Ectodermal cell (in vitro differentiated cells): ENCODE measurements at regions not wholly inside any gene's neighbourhood (a gene's known extent, or its start where the extent isn't known, plus 50 kb on each side); places are given as distances from the start of the nearest gene placed in this dataset.
"Not testable (repeated sequence)": the region's sequence is repeated elsewhere in the genome, so short reads cannot be mapped to it uniquely, and the experiment has no call there.

Source experiments
- H3K27ac ChIP-seq: 2 replicates; pipeline ENCODE4 v1.7.0; 2013; ENCODE audit warnings: mild to moderate bottlenecking, low read depth, low read length; ENCODE audit not compliant: insufficient read depth, poor library complexity, severe bottlenecking
- H3K27me3 ChIP-seq: 2 replicates; pipeline ENCODE4 v1.7.0; 2013; ENCODE audit warnings: mild to moderate bottlenecking, low read length; ENCODE audit not compliant: insufficient read depth, control insufficient read depth, poor library complexity, severe bottlenecking
- H3K36me3 ChIP-seq: one replicate; pipeline ENCODE4 v1.7.0; 2013; ENCODE audit warnings: low read length; ENCODE audit not compliant: control insufficient read depth, insufficient read depth
- H3K4me1 ChIP-seq: one replicate; pipeline ENCODE4 v1.7.0; 2013; ENCODE audit warnings: low read length; ENCODE audit not compliant: control insufficient read depth, insufficient read depth
- H3K4me3 ChIP-seq: 2 replicates; pipeline ENCODE4 v1.7.0; 2013; ENCODE audit warnings: low read depth, low read length, control low read depth; ENCODE audit not compliant: insufficient read depth
- H3K9me3 ChIP-seq: 2 replicates; pipeline ENCODE4 v1.7.0; 2013; ENCODE audit warnings: mild to moderate bottlenecking, low read length, moderate library complexity; ENCODE audit not compliant: control insufficient read depth
- WGBS, 2 experiments: methylation state at CpG; one replicate each; pipeline ENCODE4 v1.1.7; 2013; ENCODE audit warnings: missing lambda C conversion rate in 2 of 2; 5-methylcytosine and 5-hydroxymethylcytosine counted together

DNA sequence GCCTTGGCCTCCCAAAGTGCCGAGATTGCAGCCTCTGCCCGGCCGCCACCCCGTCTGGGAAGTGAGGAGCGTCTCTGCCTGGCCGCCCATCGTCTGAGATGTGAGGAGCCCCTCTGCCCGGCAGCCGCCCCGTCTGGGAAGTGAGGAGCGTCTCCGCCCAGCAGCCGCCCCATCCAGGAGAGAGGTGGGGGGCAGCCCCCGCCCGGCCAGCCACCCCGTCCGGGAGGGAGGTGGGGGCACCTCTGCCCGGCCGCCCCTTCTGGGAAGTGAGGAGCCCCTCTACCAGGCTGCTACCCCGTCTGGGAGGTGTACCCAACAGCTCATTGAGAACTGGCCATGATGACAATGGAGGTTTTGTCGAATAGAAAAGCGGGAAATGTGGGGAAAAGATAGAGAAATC lies 1530.9 kb downstream of the REEP3 start:
- not testable (repeated sequence) for H3K36me3 ChIP-seq, H3K4me1 ChIP-seq, H3K27ac ChIP-seq, H3K4me3 ChIP-seq, H3K9me3 ChIP-seq, H3K27me3 ChIP-seq
- WGBS, 2 experiments = 91 to 95% methylated on average over 19 to 22 of the region's 22 CpGs

DNA sequence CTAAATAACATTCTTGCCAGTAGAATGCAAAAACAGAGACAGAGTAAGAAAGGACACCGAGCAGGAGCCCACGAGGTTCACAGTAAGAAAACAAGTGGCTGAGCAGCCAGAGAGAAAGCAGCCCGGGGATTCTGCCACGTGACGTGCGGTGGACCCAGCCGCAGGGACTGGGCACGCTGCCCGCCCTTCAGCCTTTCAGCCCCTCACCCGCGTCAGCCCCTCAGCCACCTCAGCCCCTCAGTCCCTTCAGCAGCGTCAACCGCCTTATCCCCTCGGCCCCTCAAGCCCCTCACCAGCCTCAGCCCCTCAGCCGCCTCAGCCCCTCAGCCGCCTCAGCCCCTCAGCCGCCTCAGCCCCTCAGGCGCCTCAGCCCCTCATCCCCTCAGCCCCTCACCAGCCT lies 1532.2 kb downstream of the REEP3 start:
- not testable (repeated sequence) for H3K9me3 ChIP-seq, H3K4me3 ChIP-seq, H3K27ac ChIP-seq, H3K27me3 ChIP-seq, H3K36me3 ChIP-seq, H3K4me1 ChIP-seq
- WGBS, 2 experiments = 95 to 96% methylated on average over 18 of the region's 18 CpGs

DNA sequence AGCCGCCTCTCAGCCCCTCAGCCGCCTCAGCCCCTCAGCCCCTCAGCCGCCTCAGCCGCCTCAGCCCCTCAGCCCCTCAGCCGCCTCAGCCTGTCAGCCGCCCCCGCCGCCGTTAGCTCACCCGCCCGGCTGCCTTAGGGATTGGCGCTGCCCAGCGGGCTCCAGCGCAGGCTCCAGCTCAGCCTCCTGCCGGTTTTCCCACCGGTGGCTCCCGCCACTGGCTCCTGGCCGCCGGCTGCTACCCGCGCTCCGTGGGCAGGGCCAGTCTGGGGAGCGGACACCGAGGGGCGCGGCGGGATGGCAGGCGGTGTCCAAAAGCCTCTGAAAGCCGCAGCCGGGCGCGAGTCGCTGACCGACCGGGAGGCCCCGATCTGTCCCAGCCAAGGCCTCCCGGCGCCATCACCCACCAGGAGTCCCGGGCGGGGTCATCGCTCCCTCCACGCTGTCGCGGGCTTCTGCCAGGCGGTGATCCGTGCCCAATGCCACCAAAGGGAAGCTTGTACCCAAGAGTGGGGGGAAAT lies 1532.7 kb downstream of the REEP3 start:
- H3K27ac ChIP-seq, H3K27me3 ChIP-seq, H3K4me1 ChIP-seq, H3K36me3 ChIP-seq, H3K4me3 ChIP-seq, H3K9me3 ChIP-seq: not testable (repeated sequence)
- 97% methylated on average over 46 of the region's 46 CpGs for WGBS, 2 experiments

DNA sequence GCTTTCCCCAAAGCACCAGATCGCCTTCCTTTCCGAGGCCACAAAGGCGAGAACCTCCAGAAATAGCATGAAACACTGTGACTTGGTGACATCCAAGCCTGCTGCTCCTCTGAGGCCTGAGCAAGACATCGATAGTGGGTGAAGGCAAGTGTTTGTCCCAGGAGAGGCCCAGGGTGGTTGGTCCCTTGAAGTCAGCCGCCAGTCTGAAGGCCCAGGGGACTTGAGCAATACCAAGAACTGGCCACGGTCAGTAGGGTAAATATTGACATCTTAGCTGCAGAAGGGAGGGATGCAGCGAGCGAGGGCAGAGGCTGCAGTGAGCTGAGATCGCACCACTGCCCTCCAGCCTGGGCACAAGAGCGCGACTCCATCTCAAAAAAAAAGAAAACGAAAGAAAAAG lies 1533.5 kb downstream of the REEP3 start:
- not testable (repeated sequence) for H3K4me3 ChIP-seq, H3K27ac ChIP-seq, H3K4me1 ChIP-seq, H3K27me3 ChIP-seq, H3K9me3 ChIP-seq, H3K36me3 ChIP-seq
- 94% methylated on average over 12 of the region's 12 CpGs for WGBS, 2 experiments

DNA sequence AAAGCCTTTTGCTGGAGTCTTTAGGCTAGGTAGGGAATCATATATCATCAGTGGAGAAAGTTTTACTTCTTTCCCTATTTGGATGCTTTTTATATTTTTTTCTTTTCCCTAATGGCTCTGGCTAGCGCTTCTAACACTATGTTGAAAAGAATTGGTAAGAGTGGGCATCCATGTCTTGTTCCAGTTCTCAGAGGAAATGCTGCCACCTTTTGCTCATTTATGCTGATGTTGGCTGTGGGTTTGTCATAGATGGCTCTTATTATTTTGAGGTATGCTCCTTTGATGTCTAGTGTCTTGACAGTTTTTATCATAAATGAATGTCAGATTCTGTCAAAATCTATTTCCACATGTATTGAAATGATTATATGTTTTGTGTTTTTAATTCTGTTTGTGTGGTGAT lies 1544.1 kb downstream of the REEP3 start:
- H3K27me3 ChIP-seq = no peaks in the 10 kb centered on the region
- 92 to 100% methylated on average over 1 of the region's 1 CpG for WGBS, 2 experiments

DNA sequence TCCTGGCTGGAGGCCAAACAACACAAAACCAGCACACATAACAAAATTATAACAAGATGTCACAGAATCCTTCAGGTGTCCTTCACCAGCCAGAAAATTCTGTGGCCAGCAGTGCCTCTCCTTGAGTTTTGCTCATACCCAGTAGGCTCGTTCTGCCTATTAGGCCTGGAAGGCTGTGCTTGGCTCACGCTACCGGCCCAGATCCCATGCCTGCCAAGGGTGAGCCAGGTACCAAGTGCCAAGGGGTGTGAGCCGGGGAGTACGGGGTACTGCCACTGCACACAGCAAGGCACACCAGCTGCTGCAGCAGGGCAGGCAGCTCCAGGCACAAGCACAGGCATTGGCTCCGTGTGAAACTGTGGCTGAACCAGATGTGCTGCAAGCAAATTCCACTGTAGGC lies 1562.0 kb downstream of the REEP3 start:
- H3K4me1 ChIP-seq = no peaks in the 10 kb centered on the region
- WGBS, 2 experiments = 87 to 90% methylated on average over 6 of the region's 6 CpGs
- peaks cover 3% of the 10 kb centered on the region for H3K9me3 ChIP-seq
- H3K27ac ChIP-seq = no peak overlapping the region
- no peaks in the 10 kb centered on the region for H3K27me3 ChIP-seq
- no peaks in the 10 kb centered on the region for H3K36me3 ChIP-seq
- H3K4me3 ChIP-seq = no peak overlapping the region

More for the DNA sequence above, 1544.1 kb downstream of the REEP3 start:
- no peaks in the 10 kb centered on the region for H3K4me1 ChIP-seq
- H3K27ac ChIP-seq = no peak overlapping the region
- no peaks in the 10 kb centered on the region for H3K9me3 ChIP-seq
- no peak overlapping the region for H3K4me3 ChIP-seq
- no peaks in the 10 kb centered on the region for H3K36me3 ChIP-seq

DNA sequence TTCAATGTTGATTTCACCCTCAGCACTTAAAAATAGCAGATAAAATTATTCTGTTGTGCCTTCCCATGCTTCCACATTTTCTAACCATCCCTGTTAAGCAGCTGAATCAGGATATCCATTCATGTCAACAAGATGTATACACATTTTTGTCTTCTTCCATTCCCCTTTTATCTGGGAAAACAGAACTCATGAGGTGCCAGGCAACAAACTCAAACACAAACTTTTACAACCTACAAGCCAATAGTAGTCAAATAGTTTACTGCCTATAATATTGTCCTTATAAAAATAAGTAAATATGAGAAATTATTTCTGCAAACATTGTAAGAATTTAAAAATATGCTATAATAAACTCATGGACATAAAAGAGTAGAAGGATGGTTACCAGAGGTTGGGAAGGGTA lies 1569.8 kb downstream of the REEP3 start:
- Histone ChIP-seq H3K27ac (no peak overlapping the region), H3K27me3 (no peaks in the 10 kb centered on the region), H3K4me3 (no peak overlapping the region), H3K4me1 (no peaks in the 10 kb centered on the region), H3K9me3 (no peaks in the 10 kb centered on the region), H3K36me3 (no peaks in the 10 kb centered on the region)

DNA sequence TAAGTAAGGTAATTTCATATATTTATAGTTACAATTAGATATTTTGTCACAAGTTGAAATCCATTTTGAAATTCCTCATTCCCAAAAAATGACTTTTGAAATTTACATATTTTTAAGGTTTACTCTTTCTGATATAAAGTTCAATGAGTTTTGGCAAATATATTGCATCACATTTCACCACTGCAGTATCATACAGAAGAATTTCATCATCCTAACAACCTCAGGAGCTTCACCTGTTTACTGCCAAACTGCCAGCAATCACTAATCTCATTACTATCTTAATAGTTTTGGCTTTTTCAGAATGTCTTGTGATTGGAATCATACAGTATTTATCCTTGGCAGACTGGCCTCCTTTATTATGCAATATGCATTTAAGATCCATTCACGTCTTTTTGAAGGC lies 1578.9 kb downstream of the REEP3 start:
- no peaks in the 10 kb centered on the region for H3K36me3 ChIP-seq
- WGBS, 2 experiments = no CpG with 5 or more reads among the region's 1 CpG

DNA sequence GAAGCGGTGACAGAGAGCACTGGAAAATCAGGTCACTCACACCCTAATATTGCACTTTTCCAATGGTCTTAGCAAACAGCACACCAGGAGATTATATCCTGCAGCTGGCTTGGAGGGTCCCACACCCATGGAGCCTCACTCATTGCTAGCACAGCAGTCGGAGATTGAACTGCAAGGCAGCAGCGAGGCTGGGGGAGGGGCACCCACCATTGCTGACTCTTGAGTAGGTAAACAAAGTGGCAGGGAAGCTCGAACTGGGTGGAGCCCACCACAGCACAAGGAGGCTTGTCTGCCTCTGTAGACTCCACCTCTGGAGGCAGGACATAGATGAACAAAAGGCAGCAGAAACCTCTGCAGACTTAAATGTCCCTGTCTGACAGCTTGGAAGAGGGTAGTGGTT lies 1579.7 kb downstream of the REEP3 start:
- not testable (repeated sequence) for H3K27ac ChIP-seq, H3K4me3 ChIP-seq, H3K27me3 ChIP-seq, H3K36me3 ChIP-seq, H3K4me1 ChIP-seq, H3K9me3 ChIP-seq
- 93 to 95% methylated on average over 4 of the region's 4 CpGs for WGBS, 2 experiments

More for the DNA sequence above, 1578.9 kb downstream of the REEP3 start:
- Histone ChIP-seq H3K4me1 (no peaks in the 10 kb centered on the region), H3K27ac (no peak overlapping the region), H3K9me3 (no peaks in the 10 kb centered on the region), H3K4me3 (no peak overlapping the region), H3K27me3 (no peaks in the 10 kb centered on the region)

DNA sequence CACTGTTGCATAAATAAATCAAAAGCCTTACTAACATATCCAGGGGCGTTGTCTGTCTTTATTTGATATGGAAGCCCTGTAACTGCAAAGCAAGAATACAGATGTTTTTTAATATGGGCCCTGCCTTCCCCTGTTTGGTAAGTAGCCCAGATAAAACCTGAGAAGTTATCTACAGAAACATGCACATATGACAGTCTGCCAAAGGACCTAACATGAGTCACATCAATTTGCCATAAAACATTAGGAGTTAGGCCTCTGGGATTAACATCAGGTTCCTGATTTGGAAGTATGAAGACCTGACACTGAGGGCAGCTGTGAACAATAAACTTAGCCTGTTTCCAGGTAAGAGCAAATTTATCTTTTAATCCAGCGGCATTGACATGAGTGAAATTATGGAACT lies 1588.8 kb downstream of the REEP3 start:
- Histone ChIP-seq H3K27me3 (no peaks in the 10 kb centered on the region), H3K4me1 (no peaks in the 10 kb centered on the region), H3K9me3 (no peaks in the 10 kb centered on the region), H3K36me3 (no peaks in the 10 kb centered on the region), H3K27ac (no peak overlapping the region), H3K4me3 (no peak overlapping the region)
- WGBS, 2 experiments = 90 to 93% methylated on average over 2 of the region's 2 CpGs

DNA sequence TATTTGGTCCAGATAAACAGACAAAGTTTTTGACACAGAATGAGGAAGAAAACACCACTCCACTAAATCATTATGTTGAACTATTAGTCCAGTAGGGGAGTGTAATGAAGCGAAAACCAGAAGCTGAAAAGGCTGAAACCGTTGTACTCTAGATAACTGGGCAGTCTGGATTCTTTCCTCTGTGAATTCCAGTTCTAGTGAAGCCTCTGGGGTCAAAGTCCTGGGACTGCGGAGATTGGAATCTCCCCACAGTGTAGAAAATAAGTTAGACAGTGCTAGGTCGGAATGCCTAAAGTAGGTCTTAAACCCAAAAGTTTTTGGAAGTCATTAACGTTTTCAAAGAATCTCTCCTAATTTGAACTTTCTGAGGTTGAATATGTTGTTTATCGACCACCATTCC lies 1589.9 kb downstream of the REEP3 start:
- not testable (repeated sequence) for H3K4me1 ChIP-seq, H3K27ac ChIP-seq, H3K36me3 ChIP-seq, H3K27me3 ChIP-seq, H3K4me3 ChIP-seq, H3K9me3 ChIP-seq
- WGBS, 2 experiments = 88 to 89% methylated on average over 6 of the region's 6 CpGs
